Loucy (cell line): ENCODE measurements at regions not wholly inside any gene's neighbourhood (a gene's known extent, or its start where the extent isn't known, plus 50 kb on each side); places are given as distances from the start of the nearest gene placed in this dataset.

ENCODE experiments used
- CTCF ChIP-seq: fragments of 200-600 bp; sonication (generic); conservative IDR thresholded peaks from 2 replicates; pipeline ENCODE4 v1.5.1; 2014; ENCODE audit warnings: mild to moderate bottlenecking, antibody characterized with exemption, low read length
- EZH2phosphoT487 ChIP-seq: fragments of 200-600 bp; IDR thresholded peaks from 2 replicates; pipeline ENCODE4 v1.6.1; 2018; ENCODE audit warnings: antibody characterized with exemption, mild to moderate bottlenecking, moderate library complexity, borderline replicate concordance

GRCh38 chr14:27927519-27927918 is 839.1 kb upstream of the FOXG1 start:
- TF ChIP-seq CTCF: no peak
- no peak for TF ChIP-seq EZH2phosphoT487
